ENCODE measurements at regions not wholly inside any gene's neighbourhood (a gene's known extent, or its start where the extent isn't known, plus 50 kb on each side); places are given as distances from the start of the nearest gene placed in this dataset.

DNA sequence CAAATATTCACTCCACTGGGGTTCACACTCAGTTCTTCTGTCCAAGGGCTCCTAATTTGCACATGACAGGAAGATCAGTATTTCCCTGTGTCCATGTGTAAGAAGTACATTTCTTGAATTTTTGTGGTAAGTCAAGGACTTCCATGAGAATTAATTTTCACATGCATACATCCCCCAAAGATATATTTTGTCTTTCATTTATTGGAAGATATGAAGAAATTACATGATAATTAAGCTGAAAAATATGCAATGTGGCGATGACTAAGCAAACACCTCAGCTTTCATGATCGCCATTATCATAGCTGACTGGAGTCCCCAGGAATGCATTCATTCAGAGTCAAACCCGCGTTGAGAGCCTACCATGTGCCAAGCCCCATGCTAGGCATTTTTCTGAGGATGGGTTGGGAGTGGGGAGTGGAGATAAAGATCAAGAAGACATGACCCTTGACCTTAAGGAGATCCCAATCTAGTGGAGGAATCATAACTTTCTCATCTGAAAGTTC lies 104.6 kb upstream of the F3 start:
- no peak for TF ChIP-seq CTCF (IDR thresholded peaks at IDR 0.05; ENCODE audit: insufficient read depth, low read length, severe bottlenecking)
- Histone ChIP-seq H3K4me3 (ENCODE audit: low read depth, low read length) (no peak overlapping the region), H3K27me3 (ENCODE audit: control insufficient read depth, insufficient read depth, low read length) (no peaks in the 10 kb centered on the region), H3K36me3 (ENCODE audit: control insufficient read depth, insufficient read depth, low read length) (no peaks in the 10 kb centered on the region)
- peak; percentile 98 for DNase-seq (ENCODE audit: low read depth)
- FAIRE-seq, result peak; percentile 7

DNA sequence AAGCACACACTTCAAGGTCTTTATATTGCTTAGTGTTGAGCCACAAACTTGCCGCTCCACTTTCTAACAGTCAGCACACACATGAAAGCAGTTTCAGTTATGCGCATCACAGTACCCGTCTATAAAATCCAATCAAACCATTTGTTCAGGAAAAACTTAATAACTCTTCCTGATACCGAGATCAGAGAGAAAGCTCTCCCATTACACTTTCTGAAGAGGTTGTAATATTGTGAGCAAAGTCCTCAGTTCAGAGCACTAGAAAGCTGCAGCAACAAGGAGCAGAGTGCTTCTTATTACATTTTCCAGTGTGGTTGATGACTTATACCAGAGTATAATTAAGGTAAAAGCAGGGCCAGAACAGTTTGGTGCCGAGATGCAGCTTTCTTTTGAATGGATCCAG lies 102.8 kb upstream of the F3 start:
- no peak for DNase-seq (ENCODE audit: low read depth)
- H3K4me3 ChIP-seq (ENCODE audit: low read depth, low read length), result no peak overlapping the region
- TF ChIP-seq CTCF (IDR thresholded peaks at IDR 0.05; ENCODE audit: insufficient read depth, low read length, severe bottlenecking), result no peak
- no peaks in the 10 kb centered on the region for H3K36me3 ChIP-seq (ENCODE audit: control insufficient read depth, insufficient read depth, low read length)
- FAIRE-seq, result no peak
- no peaks in the 10 kb centered on the region for H3K27me3 ChIP-seq (ENCODE audit: control insufficient read depth, insufficient read depth, low read length)

GRCh38 chr1:94643819-94644218 lies 102.3 kb upstream of the F3 start:
- Histone ChIP-seq H3K27me3 (ENCODE audit: control insufficient read depth, insufficient read depth, low read length) (no peaks in the 10 kb centered on the region), H3K4me3 (ENCODE audit: low read depth, low read length) (no peak overlapping the region), H3K36me3 (ENCODE audit: control insufficient read depth, insufficient read depth, low read length) (no peaks in the 10 kb centered on the region)
- DNase-seq (ENCODE audit: low read depth), result no peak
- TF ChIP-seq CTCF (IDR thresholded peaks at IDR 0.05; ENCODE audit: insufficient read depth, low read length, severe bottlenecking), result no peak
- no peak for FAIRE-seq

DNA sequence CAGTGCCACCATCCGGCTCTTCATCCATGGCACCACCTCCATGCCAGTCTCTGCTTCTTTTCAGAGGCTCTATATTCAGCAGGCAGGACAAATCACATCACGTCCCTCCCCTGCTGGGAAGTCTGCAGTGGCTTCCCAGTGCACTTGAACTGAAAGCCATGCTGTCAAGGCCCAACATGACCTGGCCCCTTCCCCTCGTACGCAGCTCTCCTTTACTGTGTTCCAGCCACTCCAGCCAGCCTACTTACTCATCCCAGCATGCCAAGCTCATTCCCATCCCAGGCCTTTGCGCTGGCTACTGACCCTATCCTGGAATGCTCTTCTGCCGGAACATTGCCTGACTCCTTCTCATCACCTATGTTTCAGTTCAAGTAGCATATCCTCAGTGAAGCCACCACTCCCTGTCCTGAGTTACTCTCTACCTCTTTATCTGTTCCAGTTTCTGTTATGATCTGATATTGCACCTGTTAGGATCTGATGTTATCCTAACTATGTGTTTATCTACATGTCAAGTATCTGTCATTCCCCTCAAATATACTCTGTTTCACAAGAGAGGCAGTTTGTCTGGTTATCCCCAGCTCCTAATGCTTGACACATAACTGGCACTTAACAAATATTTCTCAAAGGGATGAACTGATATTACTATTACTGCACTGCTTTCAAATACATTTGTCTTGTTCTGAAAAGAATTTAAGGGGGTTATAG lies 101.2 kb upstream of the F3 start:
- no peak overlapping the region for H3K4me3 ChIP-seq (ENCODE audit: low read depth, low read length)
- TF ChIP-seq CTCF (IDR thresholded peaks at IDR 0.05; ENCODE audit: insufficient read depth, low read length, severe bottlenecking), result no peak
- H3K27me3 ChIP-seq (ENCODE audit: control insufficient read depth, insufficient read depth, low read length), result no peaks in the 10 kb centered on the region
- FAIRE-seq (peak; percentile 28), DNase-seq (ENCODE audit: low read depth) (no peak)
- H3K36me3 ChIP-seq (ENCODE audit: control insufficient read depth, insufficient read depth, low read length), result no peaks in the 10 kb centered on the region

GRCh38 chr1:94641990-94642389 lies 100.4 kb upstream of the F3 start:
- Histone ChIP-seq H3K36me3 (ENCODE audit: control insufficient read depth, insufficient read depth, low read length) (no peaks in the 10 kb centered on the region), H3K27me3 (ENCODE audit: control insufficient read depth, insufficient read depth, low read length) (no peaks in the 10 kb centered on the region), H3K4me3 (ENCODE audit: low read depth, low read length) (no peak overlapping the region)
- TF ChIP-seq CTCF (IDR thresholded peaks at IDR 0.05; ENCODE audit: insufficient read depth, low read length, severe bottlenecking), result no peak
- peak; percentile 32 for FAIRE-seq
- peak; percentile 98 for DNase-seq (ENCODE audit: low read depth)

GRCh38 chr1:94640125-94640524 lies 98.6 kb upstream of the F3 start:
- Histone ChIP-seq H3K27me3 (ENCODE audit: control insufficient read depth, insufficient read depth, low read length) (no peaks in the 10 kb centered on the region), H3K36me3 (ENCODE audit: control insufficient read depth, insufficient read depth, low read length) (no peaks in the 10 kb centered on the region), H3K4me3 (ENCODE audit: low read depth, low read length) (no peak overlapping the region)
- no peak for TF ChIP-seq CTCF (IDR thresholded peaks at IDR 0.05; ENCODE audit: insufficient read depth, low read length, severe bottlenecking)
- no peak for FAIRE-seq
- no peak for DNase-seq (ENCODE audit: low read depth)

Data from bronchial epithelial cell (primary cell).